Fibroblast of lung (primary cell): ENCODE measurements at regions not wholly inside any gene's neighbourhood (a gene's known extent, or its start where the extent isn't known, plus 50 kb on each side); places are given as distances from the start of the nearest gene placed in this dataset.
"Not testable (repeated sequence)": the region's sequence is repeated elsewhere in the genome, so short reads cannot be mapped to it uniquely, and the experiment has no call there.

Experiments
- DNase-seq, 2 donors: peaks; one replicate each; pipeline versions ENCODE4 v3.0.0 to v3.0.0-alpha.2; 2010; ENCODE audit warnings: low read depth in 2 of 2
- H2AFZ ChIP-seq: 2 replicates; pipeline ENCODE4 v1.5.1; 2012; ENCODE audit warnings: low read length, control low read depth, inconsistent platforms
- H3K27ac ChIP-seq: 2 replicates; pipeline ENCODE4 v1.5.1; 2011; ENCODE audit warnings: low read length, control low read depth; ENCODE audit not compliant: insufficient read depth
- H3K27me3 ChIP-seq: 2 replicates; pipeline ENCODE4 v1.5.1; 2011; ENCODE audit warnings: mild to moderate bottlenecking, low read length; ENCODE audit not compliant: control insufficient read depth, insufficient read depth
- H3K36me3 ChIP-seq: 2 replicates; pipeline ENCODE4 v1.5.1; 2011; ENCODE audit warnings: low read length; ENCODE audit not compliant: control insufficient read depth, insufficient read depth
- H3K4me1 ChIP-seq: 2 replicates; pipeline ENCODE4 v1.5.1; 2011; ENCODE audit warnings: low read length; ENCODE audit not compliant: control insufficient read depth, insufficient read depth; ENCODE audit errors: extremely low read depth
- H3K4me2 ChIP-seq: 2 replicates; pipeline ENCODE4 v1.5.1; 2011; ENCODE audit warnings: low read length, control low read depth; ENCODE audit not compliant: insufficient read depth; ENCODE audit errors: extremely low read depth
- H3K4me3 ChIP-seq, 4 experiments: fragments of 200-600 bp in 1 of 4; sonication (generic) in 1 of 4; replicated peaks in 1 of 4; 2 replicates each; pipeline ENCODE4 v1.5.1; 2011 to 2016; ENCODE audit warnings: low read length in 4 of 4, low read depth in 3 of 4, mild to moderate bottlenecking in 3 of 4, control low read depth in 2 of 4, inconsistent platforms in 1 of 4, mixed read lengths in 1 of 4; ENCODE audit not compliant: insufficient read depth in 1 of 4; ENCODE audit errors: control extremely low read depth in 1 of 4
- H3K79me2 ChIP-seq: 2 replicates; pipeline ENCODE4 v1.5.1; 2012; ENCODE audit warnings: mild to moderate bottlenecking, low read length, inconsistent platforms; ENCODE audit not compliant: control insufficient read depth, insufficient read depth
- H3K9ac ChIP-seq: 2 replicates; pipeline ENCODE4 v1.5.1; 2011; ENCODE audit warnings: mild to moderate bottlenecking, low read length, control low read depth; ENCODE audit not compliant: insufficient read depth
- H3K9me3 ChIP-seq: 2 replicates; pipeline ENCODE4 v1.5.1; 2012; ENCODE audit warnings: low read depth, low read length; ENCODE audit not compliant: control insufficient read depth, insufficient read depth
- H4K20me1 ChIP-seq: 2 replicates; pipeline ENCODE4 v1.5.1; 2011; ENCODE audit warnings: low read length; ENCODE audit not compliant: control insufficient read depth, insufficient read depth; ENCODE audit errors: extremely low read depth
- EZH2 ChIP-seq: IDR thresholded peaks from 2 replicates; pipeline ENCODE4 v1.5.1; 2012; ENCODE audit warnings: low read length, control low read depth, mild to moderate bottlenecking; ENCODE audit errors: missing control alignments
- TF ChIP-seq, protein P1 (sequence below), 2 donors: IDR thresholded peaks in 1 of 2; conservative IDR thresholded peaks in 1 of 2; 1 replicate in 1 of 2; 2 replicates in 1 of 2; pipeline ENCODE4 v1.5.1; 2011 to 2012; ENCODE audit warnings: low read length in 2 of 2, control low read depth in 1 of 2, inconsistent platforms in 1 of 2, low read depth in 1 of 2, mild to moderate bottlenecking in 1 of 2

DNA sequence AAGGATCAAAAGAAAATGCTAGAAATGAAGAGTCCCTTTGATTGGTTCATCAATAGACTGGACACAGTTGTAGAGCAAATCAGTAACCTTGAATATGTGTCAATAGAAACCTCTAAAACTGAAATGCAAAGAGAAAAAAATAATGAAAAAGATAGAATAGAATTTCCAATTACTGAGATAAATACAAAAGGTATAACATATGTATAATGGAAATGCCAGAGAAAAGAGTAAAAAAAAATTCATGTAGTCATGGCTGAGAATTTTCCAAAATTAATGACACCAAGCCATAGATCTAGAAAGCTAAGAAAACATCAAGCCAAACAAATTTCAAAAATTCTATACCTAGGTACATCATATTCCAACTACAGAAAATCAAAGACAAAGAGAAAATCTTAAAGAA is 62.0 kb upstream of the HGF start:
- Histone ChIP-seq H2AFZ (no peak overlapping the region), H3K4me2 (no peak overlapping the region), H3K36me3 (no peaks in the 10 kb centered on the region), H3K9ac (no peak overlapping the region), H4K20me1 (no peaks in the 10 kb centered on the region), H3K27ac (no peak overlapping the region), H3K27me3 (no peaks in the 10 kb centered on the region), H3K9me3 (no peaks in the 10 kb centered on the region), H3K4me1 (no peaks in the 10 kb centered on the region), H3K79me2 (no peaks in the 10 kb centered on the region), H3K4me3 (no peak overlapping the region)
- TF ChIP-seq, protein P1, sequence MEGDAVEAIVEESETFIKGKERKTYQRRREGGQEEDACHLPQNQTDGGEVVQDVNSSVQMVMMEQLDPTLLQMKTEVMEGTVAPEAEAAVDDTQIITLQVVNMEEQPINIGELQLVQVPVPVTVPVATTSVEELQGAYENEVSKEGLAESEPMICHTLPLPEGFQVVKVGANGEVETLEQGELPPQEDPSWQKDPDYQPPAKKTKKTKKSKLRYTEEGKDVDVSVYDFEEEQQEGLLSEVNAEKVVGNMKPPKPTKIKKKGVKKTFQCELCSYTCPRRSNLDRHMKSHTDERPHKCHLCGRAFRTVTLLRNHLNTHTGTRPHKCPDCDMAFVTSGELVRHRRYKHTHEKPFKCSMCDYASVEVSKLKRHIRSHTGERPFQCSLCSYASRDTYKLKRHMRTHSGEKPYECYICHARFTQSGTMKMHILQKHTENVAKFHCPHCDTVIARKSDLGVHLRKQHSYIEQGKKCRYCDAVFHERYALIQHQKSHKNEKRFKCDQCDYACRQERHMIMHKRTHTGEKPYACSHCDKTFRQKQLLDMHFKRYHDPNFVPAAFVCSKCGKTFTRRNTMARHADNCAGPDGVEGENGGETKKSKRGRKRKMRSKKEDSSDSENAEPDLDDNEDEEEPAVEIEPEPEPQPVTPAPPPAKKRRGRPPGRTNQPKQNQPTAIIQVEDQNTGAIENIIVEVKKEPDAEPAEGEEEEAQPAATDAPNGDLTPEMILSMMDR (conservative IDR thresholded peaks at IDR 0.05 in 1 of 2, IDR thresholded peaks at IDR 0.05 in 1 of 2; ENCODE audit: low read depth in 1 of 2, low read length in 2 of 2): no peak
- no peak for TF ChIP-seq EZH2
- peak in 1 of 2 donors; percentile 4 for DNase-seq

DNA sequence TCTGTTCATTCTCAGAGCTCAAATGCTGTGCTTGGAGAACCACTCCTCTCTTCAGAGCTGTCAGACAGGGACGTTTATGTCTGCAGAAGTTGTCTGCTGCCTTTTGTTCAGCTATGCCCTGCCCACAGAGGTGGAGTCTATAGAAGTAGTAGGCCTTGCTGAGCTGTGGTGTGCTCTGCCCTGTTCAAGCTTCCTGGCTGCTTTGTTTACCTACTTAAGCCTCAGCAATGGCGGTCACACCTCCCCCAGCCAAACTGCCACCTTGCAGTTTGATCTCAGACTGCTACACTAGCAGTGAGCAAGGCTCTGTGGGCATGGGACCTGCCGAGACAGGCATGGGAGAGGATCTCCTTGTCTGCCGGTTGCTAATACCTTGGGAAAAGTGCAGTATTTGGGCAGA is 59.7 kb upstream of the HGF start:
- H3K36me3 ChIP-seq, H3K4me3 ChIP-seq, H2AFZ ChIP-seq, H3K79me2 ChIP-seq, H3K9me3 ChIP-seq, DNase-seq, H3K4me1 ChIP-seq, H3K27me3 ChIP-seq, H4K20me1 ChIP-seq, H3K27ac ChIP-seq, H3K9ac ChIP-seq, H3K4me2 ChIP-seq: not testable (repeated sequence)

DNA sequence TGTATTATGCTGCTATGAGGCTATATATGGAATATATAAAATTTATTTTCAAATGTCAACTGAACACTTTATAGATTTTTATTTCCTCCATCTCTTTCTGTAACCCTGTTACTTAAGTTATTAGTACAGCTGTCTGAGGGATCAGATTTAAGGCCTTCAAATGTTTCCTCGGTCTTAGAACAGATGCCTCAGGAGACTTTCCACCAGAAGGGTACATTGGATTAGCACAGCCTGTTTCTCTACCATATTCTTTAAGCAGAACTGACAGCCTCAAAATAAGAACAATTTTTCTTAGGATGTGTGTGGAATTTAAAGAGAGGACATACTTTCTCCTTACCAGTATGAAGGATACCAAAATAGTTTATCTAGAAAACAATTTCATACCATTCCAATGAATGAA is 53.0 kb upstream of the HGF start:
- no peaks in the 10 kb centered on the region for H3K79me2 ChIP-seq
- H2AFZ ChIP-seq: no peak overlapping the region

More for the DNA sequence above, 53.0 kb upstream of the HGF start:
- H3K27ac ChIP-seq: no peak overlapping the region
- H3K4me2 ChIP-seq: no peak overlapping the region
- no peaks in the 10 kb centered on the region for H4K20me1 ChIP-seq
- H3K27me3 ChIP-seq: no peaks in the 10 kb centered on the region
- H3K4me3 ChIP-seq: no peak overlapping the region
- H3K9ac ChIP-seq: no peak overlapping the region
- H3K36me3 ChIP-seq: no peaks in the 10 kb centered on the region
- no peak for DNase-seq
- H3K9me3 ChIP-seq: no peaks in the 10 kb centered on the region
- TF ChIP-seq, protein P1 (conservative IDR thresholded peaks at IDR 0.05 in 1 of 2, IDR thresholded peaks at IDR 0.05 in 1 of 2; ENCODE audit: low read depth in 1 of 2, low read length in 2 of 2): no peak
- no peak for TF ChIP-seq EZH2
- no peaks in the 10 kb centered on the region for H3K4me1 ChIP-seq
